ENCODE measurements at regions not wholly inside any gene's neighbourhood (a gene's known extent, or its start where the extent isn't known, plus 50 kb on each side); places are given as distances from the start of the nearest gene placed in this dataset.
"Not testable (repeated sequence)": the region's sequence is repeated elsewhere in the genome, so short reads cannot be mapped to it uniquely, and the experiment has no call there.

DNA sequence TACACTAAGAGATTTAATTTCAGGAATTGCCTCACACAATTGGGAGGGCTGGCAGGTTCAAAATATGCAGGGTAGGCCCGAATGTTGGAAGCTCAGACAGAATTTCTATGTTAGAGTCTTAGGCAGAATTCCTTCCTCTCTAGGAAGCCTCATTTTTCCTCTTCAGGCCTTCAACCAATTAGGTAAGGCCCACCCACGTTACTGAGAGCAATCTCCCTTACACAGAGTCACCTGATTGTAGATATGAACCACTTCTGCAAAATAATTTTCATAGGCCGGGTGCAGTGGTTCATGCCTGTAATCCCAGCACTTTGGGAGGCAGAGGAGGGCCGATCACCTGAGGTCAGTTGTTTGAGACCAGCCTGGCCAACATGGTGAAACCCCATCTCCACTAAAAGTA lies 50.2 kb upstream of the HIVEP1 start:
- no peak for DNase-seq

- DNase-seq: no peak
Observed at GRCh38 chr6:11960909-11961779, 51.0 kb upstream of the HIVEP1 start.

GRCh38 chr6:11956781-11957180 lies 55.3 kb upstream of the HIVEP1 start:
- DNase-seq: no peak

- no peak for DNase-seq
Observed at GRCh38 chr6:11953641-11954040, 58.5 kb upstream of the HIVEP1 start.

DNA sequence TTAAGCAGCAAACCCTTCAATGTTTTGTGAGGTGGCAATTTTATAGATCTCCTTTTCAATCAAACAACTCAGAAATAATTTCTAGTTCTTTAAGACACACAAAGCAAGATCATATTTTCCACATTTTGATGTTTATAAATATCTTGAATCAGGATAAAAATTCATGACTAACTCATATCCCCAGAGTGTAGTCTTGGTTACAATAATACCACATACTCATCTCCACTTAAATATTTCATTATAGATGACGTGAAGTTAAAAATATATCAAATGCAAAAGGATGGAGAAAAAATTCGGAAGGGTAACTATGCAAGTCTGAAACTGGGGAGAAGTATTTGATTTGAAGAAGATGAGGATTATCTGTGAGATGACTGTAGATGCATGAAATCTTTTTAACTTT lies 59.8 kb upstream of the HIVEP1 start:
- DNase-seq: peak; percentile 77

GRCh38 chr6:11951868-11952267 lies 60.2 kb upstream of the HIVEP1 start:
- DNase-seq: peak; percentile 63

- no peak for DNase-seq
Observed at GRCh38 chr6:11950109-11950508, 62.0 kb upstream of the HIVEP1 start.

DNA sequence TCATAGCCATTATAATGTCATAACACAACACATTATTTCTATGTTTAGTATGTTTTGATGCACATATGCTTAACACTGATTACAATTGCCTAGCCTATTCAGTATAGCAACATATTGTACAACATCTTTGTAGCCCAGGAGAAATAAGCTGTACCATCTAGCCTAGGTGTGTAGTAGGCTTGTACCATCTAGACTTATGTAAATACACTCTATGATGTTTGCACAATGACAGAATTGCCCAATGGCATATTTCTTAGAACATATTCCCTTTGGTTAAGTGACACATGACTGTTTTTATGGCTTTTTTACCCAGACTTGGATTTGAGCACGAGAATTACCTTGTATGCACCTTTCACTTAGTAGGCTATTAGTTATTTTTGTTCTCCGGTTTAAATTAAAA lies 64.5 kb upstream of the HIVEP1 start:
- no peak for DNase-seq

DNA sequence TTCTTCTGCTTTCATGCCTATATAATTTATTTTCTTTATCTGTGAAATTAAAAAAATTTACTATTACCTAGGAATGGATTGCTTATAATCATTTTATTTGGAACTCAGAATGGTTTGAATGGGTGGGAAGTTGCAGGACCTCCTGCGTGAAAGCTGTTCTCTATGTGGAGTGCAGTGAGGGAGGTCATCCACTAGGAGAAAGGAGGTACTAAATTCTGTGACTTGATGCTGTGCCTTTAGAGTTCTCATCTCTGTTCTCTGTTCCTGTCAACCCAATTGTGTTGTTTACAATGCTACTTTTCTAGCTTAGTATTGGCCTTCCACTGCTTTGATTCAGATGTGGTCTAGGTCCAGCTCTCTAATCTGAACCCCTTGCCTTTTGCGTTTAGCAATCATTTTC lies 65.0 kb upstream of the HIVEP1 start:
- no peak for DNase-seq

DNA sequence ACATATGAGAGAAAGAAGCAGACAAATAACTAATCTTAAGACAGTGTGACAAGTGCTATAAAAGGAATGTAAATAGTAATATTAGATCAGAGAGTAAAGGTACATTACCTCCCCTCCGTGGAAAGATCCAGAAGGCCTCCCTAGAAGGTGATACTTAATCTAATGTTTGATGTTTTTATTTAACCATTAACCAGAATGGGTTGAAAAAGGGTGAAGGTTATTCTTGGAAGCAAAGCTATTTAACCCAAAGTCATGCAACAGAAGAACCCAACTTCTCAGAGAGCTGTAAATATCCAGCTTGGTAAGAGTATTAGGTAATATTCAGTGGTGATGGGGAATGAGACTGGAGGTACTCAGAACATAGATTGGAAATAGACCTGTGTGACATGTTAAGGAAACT lies 68.0 kb upstream of the HIVEP1 start:
- DNase-seq: no peak

GRCh38 chr6:11943060-11943459 lies 69.1 kb upstream of the HIVEP1 start:
- no peak for DNase-seq

- DNase-seq: no peak
Observed at GRCh38 chr6:11942185-11942864, 69.8 kb upstream of the HIVEP1 start.

DNA sequence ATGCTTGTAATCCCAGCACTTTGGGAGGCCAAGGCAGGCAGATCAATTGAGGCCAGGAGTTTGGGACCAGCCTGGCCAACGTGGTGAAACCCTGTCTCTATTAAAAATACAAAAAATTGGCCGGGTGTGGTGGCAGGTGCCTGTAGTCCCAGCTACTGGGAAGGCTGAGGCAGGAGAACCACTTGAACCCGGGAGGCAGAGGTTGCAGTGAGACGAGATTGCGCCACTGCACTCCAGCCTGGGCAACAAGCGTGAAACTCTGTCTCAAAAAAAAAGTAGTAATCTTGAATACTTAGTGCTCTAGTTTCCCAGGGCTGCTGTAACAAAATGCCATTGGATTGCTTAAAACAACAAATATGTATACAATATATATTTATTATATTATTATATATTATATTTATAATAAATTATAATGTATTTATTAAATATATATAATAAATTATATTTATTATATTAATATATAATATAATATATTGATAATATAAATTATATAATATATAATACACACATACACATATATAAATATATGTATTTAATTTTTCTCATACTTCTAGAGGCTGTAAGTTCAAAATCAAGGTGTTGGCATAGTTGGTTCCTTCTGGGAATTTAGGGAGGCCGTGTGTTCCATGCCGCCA lies 71.5 kb upstream of the HIVEP1 start:
- DNase-seq: not testable (repeated sequence)

GRCh38 chr6:11938285-11938890 lies 73.7 kb upstream of the HIVEP1 start:
- no peak for DNase-seq

DNA sequence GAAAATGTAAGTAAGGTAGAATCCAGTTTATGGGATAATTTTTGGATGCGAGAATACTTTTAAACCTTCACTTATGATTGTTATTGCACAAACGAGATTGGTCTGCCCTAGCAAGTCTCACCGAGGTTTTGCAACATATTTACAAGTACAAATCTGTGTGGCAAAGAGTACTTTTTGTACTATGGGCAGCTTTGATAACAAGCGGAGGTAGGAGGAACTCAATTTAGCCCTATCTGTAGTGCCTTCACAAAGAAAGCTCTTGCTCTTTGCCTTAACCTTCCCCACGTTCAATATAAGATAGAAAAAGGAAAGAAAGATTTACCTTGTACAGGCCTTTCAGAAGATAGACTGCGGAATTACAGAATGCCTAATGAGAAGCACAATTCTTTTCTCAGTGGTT lies 77.5 kb upstream of the HIVEP1 start:
- no peak for DNase-seq

DNA sequence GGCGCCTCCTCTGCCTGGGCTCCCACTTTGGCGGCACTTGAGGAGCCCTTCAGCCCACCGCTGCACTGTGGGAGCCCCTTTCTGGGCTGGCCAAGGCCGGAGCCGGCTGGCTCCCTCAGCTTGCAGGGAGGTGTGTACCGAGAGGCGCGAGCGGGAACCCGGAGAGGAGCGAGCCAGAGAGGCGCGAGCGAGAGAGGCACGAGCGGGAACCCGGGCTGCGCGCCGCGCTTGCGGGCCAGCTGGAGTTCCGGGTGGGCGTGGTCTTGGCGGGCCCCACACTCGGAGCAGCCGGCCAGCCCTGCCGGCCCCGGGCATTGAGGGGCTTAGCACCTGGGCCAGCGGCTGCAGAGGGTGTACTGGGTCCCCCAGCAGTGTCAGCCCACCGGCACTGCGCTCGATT lies 79.2 kb upstream of the HIVEP1 start:
- DNase-seq: not testable (repeated sequence)

- no peak for DNase-seq
Observed at GRCh38 chr6:11931296-11932035, 80.6 kb upstream of the HIVEP1 start.

GRCh38 chr6:11930834-11931233 lies 81.3 kb upstream of the HIVEP1 start:
- DNase-seq: not testable (repeated sequence)

DNA sequence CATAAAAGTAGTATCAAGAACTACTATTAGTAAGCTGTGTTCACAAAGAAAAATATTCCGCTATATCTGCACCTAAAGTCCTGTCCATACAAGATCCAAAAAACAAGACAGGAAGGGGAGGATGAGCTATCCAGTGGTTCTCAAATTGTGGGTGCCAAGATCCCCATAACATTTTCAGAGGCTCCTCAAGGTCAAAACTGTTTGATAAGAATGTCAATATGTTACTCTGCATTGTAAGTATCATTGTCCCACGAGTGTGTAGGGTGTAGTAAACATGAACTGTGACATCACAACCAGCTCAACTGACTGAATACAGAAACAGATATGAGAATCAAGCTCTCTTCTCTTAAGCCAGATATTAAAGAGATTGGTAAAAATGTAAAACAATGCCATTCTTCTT lies 81.9 kb upstream of the HIVEP1 start:
- no peak for DNase-seq

DNA sequence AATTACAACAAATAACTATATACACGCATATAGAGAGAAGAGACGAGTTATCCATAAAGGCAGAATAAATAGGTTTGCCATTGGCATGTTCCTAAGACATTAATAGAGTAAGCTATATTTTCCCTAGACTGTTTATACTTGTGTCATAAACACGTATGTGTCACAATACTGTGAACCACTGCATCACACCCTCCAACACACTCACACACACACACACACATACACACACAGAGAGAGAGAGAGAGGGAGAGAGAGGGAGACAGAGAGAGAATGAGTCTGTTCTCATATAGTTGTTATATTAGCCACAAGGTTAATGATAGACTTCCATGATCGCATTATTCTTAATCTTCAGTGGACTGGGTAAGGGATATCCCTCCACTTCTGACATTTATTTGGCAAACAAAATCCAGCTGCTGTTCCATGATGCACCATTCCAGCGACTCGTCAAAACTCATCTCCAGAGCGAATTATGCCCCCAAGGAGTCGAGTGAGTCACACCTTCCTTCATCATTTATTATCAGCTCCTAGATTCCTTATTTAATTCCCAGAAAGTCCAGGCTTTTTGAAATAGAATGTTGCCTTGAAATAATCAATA lies 82.8 kb upstream of the HIVEP1 start:
- DNase-seq: no peak

DNA sequence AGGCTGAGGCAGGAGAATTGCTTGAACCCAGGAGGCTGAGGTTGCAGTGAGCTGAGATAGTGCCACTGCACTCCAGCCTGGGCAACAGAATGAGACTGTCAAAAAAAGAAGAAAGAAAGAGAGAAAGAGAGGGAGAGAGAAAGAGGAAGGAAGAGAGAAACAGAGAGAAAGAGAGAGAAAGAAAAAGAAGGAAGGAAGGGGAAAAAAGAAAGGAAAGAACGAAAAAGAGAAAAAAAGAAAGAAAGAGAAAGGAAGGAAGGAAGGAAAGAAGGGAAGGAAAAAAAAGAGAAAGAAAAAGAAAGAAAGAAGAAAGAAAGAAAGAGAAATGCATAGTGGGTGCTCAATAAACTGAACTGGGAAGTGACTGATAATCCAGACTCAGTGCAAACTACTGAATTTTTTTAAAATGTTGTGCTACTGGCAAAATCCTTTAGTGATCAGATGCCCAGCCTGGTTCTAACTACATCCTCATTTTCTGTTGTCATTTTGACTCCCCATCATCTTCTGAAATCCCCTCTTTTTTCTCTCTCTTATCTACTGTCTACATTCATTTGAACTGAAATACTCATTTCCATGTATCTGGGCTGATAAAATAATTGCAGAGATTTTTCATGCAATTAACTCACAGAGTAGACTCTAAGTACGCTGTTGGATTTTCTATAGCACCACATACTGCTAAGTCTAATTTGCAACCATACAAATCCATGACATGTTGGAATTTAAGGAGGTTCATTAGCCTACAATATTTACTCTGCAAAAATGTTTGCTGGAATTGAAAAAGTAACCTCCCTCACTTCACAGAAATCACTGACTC lies 85.3 kb upstream of the HIVEP1 start:
- no peak for DNase-seq

Measured in skin of body (tissue), 1 donor.